Activated CD8-positive, alpha-beta T cell treated with anti-CD3 and anti-CD28 coated beads for 36 hours (primary cell): ENCODE measurements at regions not wholly inside any gene's neighbourhood (a gene's known extent, or its start where the extent isn't known, plus 50 kb on each side); places are given as distances from the start of the nearest gene placed in this dataset.

Experiments
- ATAC-seq: fragments of 200-7000 bp; cut with Tn5 transposase; one replicate; pipeline ENCODE4 v1.10.0; 2021; ENCODE audit warnings: mild to moderate bottlenecking, moderate library complexity
- CTCF ChIA-PET: fragments of 350-600 bp; sonication (Branson Sonifier 250); formaldehyde crosslinking; loops from one replicate; lab custom pipeline; 2021; ENCODE audit warnings: antibody characterized with exemption; lab: Charles Lee
- POLR2A ChIA-PET: fragments of 350-600 bp; sonication (Branson Sonifier 250); formaldehyde crosslinking; loops from one replicate; lab custom pipeline; 2021; ENCODE audit warnings: antibody characterized with exemption; lab: Charles Lee
- DNase-seq: peaks from one replicate; pipeline ENCODE4 v3.0.0-alpha.2; 2020
- H3K27ac Mint-ChIP-seq: one replicate; pipeline ENCODE4 v1.8.0; 2021; ENCODE audit warnings: mild to moderate bottlenecking, mixed read lengths
- H3K27me3 Mint-ChIP-seq: one replicate; pipeline ENCODE4 v1.8.0; 2021; ENCODE audit warnings: mixed read lengths
- H3K36me3 Mint-ChIP-seq: one replicate; pipeline ENCODE4 v1.8.0; 2021; ENCODE audit warnings: low read depth, mixed read lengths
- H3K4me1 Mint-ChIP-seq: one replicate; pipeline ENCODE4 v1.8.0; 2021; ENCODE audit warnings: low read depth, mixed read lengths
- H3K4me3 Mint-ChIP-seq: one replicate; pipeline ENCODE4 v1.8.0; 2021; ENCODE audit warnings: mild to moderate bottlenecking, moderate library complexity, mixed read lengths
- H3K9me3 Mint-ChIP-seq: one replicate; pipeline ENCODE4 v1.8.0; 2021; ENCODE audit warnings: mixed read lengths
- CTCF ChIP-seq: fragments of 200-600 bp; IDR thresholded peaks from one replicate; pipeline ENCODE4 v1.8.0; 2022; ENCODE audit warnings: antibody characterized with exemption, mild to moderate bottlenecking
- intact Hi-C: fragments of 100-400 bp; cut with micrococcal nuclease; formaldehyde crosslinking; loops from one replicate; pipeline ENCODE4 v1.10.0; 2022

GRCh38 chr14:49339130-49339529 is 247.1 kb downstream of the RPS29 start:
- DNase-seq (no peak), ATAC-seq (no peak)
- no peak overlapping the region for H3K27ac Mint-ChIP-seq
- intact Hi-C loops, result no loop called here
- ChIA-PET CTCF (interaction anchor here (0.6 kb wide), 1 partner anchor 86 kb away, joined by 3 read pairs; no protein-coding TSS in a partner anchor), POLR2A (no interaction called here)
- H3K4me1 Mint-ChIP-seq, result no peaks in the 10 kb centered on the region
- no peak for TF ChIP-seq CTCF
- H3K9me3 Mint-ChIP-seq, result peaks cover 2% of the 10 kb centered on the region
- peaks cover 7% of the 10 kb centered on the region for H3K27me3 Mint-ChIP-seq
- no peaks in the 10 kb centered on the region for H3K36me3 Mint-ChIP-seq
- no peak overlapping the region for H3K4me3 Mint-ChIP-seq

- no peak for DNase-seq
Observed at GRCh38 chr14:49319810-49320209, 266.4 kb downstream of the RPS29 start.

GRCh38 chr14:49315570-49315969 is 270.6 kb downstream of the RPS29 start:
- intact Hi-C loops, result no loop called here
- no peak for TF ChIP-seq CTCF
- Mint-ChIP-seq H3K27me3 (peaks cover 2% of the 10 kb centered on the region), H3K4me1 (no peaks in the 10 kb centered on the region), H3K27ac (no peak overlapping the region), H3K36me3 (no peaks in the 10 kb centered on the region), H3K9me3 (no peaks in the 10 kb centered on the region), H3K4me3 (no peak overlapping the region)
- CTCF ChIA-PET, result interaction anchor here (1.3 kb wide), 1 partner anchor 12 kb away, joined by 4 read pairs; no protein-coding TSS in a partner anchor
- DNase-seq (no peak), ATAC-seq (no peak)
- POLR2A ChIA-PET, result no interaction called here

More at GRCh38 chr14:49319810-49320209, 266.4 kb downstream of the RPS29 start:
- no peaks in the 10 kb centered on the region for H3K36me3 Mint-ChIP-seq
- H3K27ac Mint-ChIP-seq, result no peak overlapping the region
- H3K9me3 Mint-ChIP-seq, result no peaks in the 10 kb centered on the region
- peaks cover 2% of the 10 kb centered on the region for H3K27me3 Mint-ChIP-seq
- CTCF ChIA-PET, result interaction anchor here (0.8 to 1.8 kb wide), 2 partner anchors 14 to 84 kb away, joined by 3 to 5 read pairs; no protein-coding TSS in a partner anchor
- no peak for ATAC-seq
- TF ChIP-seq CTCF, result no peak
- no peak overlapping the region for H3K4me3 Mint-ChIP-seq
- POLR2A ChIA-PET, result no interaction called here
- intact Hi-C loops, result no loop called here
- no peaks in the 10 kb centered on the region for H3K4me1 Mint-ChIP-seq

GRCh38 chr14:49314737-49315136 is 271.4 kb downstream of the RPS29 start:
- intact Hi-C loops, result no loop called here
- TF ChIP-seq CTCF, result no peak
- POLR2A ChIA-PET, result no interaction called here

GRCh38 chr14:49313108-49313507 is 273.1 kb downstream of the RPS29 start:
- ChIA-PET POLR2A (no interaction called here), CTCF (no interaction called here)
- Mint-ChIP-seq H3K36me3 (no peaks in the 10 kb centered on the region), H3K9me3 (no peaks in the 10 kb centered on the region), H3K27me3 (peaks cover 2% of the 10 kb centered on the region), H3K4me3 (no peak overlapping the region), H3K4me1 (no peaks in the 10 kb centered on the region), H3K27ac (no peak overlapping the region)
- ATAC-seq (no peak), DNase-seq (no peak)
- intact Hi-C loops, result no loop called here
- TF ChIP-seq CTCF, result no peak

More at GRCh38 chr14:49314737-49315136, 271.4 kb downstream of the RPS29 start:
- no peak overlapping the region for H3K4me3 Mint-ChIP-seq
- H3K4me1 Mint-ChIP-seq, result no peaks in the 10 kb centered on the region
- ATAC-seq (no peak), DNase-seq (no peak)
- no peak overlapping the region for H3K27ac Mint-ChIP-seq
- CTCF ChIA-PET, result no interaction called here
- H3K9me3 Mint-ChIP-seq, result no peaks in the 10 kb centered on the region
- no peaks in the 10 kb centered on the region for H3K36me3 Mint-ChIP-seq
- H3K27me3 Mint-ChIP-seq, result peaks cover 2% of the 10 kb centered on the region
